ENCODE measurements at regions not wholly inside any gene's neighbourhood (a gene's known extent, or its start where the extent isn't known, plus 50 kb on each side); places are given as distances from the start of the nearest gene placed in this dataset.
"Not testable (repeated sequence)": the region's sequence is repeated elsewhere in the genome, so short reads cannot be mapped to it uniquely, and the experiment has no call there.

DNA sequence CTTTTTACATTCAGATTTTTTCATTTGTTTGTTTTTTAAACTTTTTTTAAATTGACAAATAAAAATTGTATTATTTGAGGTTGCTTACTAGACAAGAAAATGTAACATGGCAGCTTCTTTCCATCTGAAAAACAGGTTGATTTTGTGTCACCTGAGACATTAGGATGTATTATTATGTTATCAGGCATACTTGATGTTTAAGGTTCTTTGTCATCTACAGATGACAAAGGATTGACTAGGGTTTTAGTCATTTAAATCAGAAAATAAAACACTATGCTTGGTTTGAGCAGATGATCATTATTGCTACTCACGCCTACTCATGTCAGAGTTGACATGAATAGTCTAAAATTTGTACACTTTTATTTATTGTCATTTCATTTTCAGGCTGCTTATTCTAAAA is 1494.5 kb downstream of the SLITRK5 start:
- no peak for DNase-seq

DNA sequence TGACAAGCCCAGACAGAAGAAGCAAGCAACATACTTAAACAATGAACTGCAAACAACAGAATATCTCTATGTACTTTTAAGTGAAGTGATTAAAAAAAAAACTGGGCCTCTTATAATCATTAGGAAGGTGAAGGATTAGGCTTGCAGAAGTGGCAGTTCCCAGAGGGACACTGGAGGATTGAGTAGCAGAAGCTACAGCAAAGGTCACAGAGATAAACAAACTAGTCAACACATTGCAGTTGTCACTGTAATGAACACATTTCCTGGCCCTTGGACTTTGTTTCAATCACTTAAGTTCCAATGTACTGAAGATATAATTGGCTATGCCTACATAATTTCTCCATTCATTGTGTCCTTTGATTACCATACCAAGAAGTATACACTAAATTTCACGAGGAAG is 1498.8 kb downstream of the SLITRK5 start:
- no peak for DNase-seq

DNA sequence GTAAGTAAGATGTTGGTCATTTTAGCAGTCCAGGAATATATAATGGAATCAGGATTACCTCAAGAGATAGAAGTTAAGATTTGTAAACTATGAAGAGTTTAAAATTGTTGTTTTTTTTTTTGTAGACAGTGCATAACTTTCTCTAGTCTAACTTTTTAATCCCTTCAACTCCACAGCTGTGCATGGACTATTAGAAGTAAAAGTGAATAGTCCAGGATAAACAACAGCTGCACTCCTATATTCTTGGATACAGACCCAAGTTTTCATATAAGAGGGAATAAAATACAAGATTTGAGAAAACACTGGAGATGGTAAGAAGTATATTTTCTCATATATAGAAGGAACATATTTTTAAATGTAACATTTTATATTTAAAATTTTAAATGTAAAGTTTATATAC is 1509.9 kb downstream of the SLITRK5 start:
- DNase-seq, result no peak

DNA sequence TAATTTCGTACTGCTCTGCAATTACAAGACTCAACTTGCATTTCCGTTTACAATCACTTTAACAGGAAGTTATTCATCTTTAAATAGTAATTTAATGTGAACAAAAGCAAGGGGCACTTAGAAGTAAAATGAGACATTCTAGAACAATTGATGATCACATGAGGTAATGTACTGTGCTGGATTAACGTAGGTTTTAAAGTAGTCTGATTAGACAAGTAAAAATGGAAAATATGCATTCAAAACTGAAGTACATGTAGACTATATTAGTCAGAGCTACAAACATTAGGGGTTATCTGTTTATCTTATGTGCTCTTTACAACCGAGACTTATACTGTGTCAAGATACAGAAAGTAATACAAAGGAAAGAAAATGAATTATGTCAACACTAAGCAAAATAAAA is 1528.0 kb downstream of the SLITRK5 start:
- DNase-seq, result no peak

DNA sequence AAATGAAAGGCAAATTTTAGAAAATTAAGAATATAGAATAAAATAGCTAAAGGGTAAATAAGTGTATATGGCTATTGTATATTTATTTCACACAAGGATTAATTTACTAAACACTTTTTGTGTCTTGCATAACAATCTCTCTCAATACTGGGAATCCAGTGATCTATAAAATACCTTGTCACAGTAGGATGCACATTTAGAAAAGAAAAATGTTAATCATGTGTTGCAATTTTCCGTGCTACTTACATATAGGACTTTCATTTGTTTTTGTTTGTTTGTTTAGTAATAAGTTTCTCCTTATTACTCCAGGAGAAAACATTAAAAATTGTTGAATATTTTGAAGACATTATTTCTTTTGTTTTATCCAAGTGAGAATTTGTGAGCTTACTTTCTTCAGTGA is 1533.3 kb downstream of the SLITRK5 start:
- no peak for DNase-seq

DNA sequence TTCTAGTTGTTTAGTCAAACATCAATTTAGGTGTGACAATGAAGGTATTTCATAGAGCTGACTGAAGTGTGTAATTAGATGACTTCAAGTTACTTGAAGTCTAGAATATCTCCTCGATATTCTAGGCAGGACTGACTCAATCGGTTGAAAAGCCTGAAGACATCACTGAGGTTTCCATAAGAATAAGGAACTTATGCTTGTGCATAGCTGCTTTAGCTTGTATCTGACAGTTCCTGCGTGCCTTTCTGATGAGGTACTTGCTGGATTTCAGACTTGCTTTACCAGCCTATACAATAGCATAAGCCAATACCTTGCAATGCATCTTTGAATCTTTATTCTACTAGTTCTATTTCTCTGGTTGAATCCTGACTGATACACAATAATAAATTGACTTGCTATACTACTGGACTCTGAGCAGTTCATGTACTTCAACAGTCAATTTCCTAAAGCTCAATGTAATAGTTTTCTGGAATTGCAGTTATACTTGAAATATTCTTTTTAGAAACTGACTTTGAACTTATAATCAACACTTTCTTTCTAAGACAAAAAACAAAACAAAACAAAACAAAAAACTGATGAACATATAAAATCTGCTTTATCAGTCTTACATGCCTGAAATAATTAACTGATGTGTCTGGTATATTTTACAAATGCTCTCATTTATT is 1534.8 kb downstream of the SLITRK5 start:
- no peak for DNase-seq

DNA sequence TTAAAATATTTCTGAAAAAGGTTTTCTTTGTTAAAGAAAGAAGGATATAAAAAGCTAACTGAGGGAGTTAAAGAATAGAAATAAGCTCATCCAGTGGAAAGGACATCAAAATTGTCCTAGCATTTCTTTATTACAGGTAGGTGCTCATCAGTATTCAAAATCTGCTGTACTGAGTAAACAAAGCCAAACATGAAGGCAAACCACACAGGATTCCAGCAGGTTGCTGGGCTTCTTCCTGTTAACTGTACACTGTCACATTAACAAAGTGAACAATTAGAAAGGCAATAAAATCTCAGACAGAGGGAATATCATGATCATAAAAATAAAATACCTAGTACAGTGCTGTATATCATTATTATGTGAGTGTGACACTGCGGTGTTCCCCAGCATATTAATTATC is 1541.0 kb downstream of the SLITRK5 start:
- DNase-seq, result no peak

DNA sequence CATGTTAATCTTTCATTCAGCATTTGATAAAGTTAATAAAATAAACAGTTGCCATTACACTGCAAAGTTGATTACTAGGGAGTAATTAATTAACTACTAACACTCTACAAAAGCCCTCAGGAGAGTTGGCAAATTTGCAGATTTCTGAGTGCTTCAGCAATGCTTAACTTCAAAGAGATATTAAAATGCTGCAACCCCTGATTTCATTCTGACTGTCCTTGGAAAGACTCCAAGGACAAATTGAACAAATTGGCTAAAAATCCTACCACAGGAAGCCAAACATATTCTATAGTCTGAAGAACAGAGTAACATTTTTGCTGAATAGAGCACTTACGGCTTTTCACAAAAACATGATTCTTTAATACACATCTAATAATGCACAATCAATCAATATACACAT is 1543.0 kb downstream of the SLITRK5 start:
- no peak for DNase-seq

DNA sequence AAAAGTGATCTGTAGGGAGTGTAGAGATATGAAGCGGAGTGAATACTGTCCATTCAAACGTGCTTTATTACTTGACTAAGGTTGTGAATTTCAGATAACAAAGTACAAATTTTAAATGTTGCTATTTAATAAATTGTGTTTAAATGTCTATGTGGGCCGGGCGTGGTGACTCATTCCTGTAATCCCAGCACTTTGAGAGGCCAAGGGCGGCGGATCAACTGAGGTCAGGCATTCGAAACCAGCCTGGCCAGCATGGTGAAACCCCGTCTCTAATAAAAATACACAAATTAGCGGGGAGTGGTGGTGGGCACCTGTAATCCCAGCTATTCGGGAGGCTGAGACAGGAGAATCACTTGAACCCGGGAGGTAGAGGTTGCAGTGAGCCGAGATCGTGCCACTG is 1544.1 kb downstream of the SLITRK5 start:
- not testable (repeated sequence) for DNase-seq

DNA sequence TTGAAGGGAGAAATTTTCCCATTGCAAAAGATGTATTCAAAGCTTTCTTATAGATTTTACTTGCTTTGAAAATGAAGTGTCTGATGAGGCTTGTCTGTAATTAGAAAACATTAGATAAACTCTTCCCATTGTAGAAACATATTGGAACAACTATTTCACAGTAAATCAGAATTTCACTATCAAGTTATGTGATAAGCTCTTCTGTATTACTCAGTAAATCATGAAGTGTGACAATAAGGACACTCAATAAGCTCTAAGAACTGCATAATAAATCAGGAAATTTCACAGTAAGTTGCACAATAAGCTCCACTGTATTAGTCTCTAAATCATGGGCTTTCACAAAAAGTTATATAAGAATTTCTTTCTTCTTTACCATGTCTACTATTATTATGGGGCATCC is 1546.6 kb downstream of the SLITRK5 start:
- no peak for DNase-seq

DNA sequence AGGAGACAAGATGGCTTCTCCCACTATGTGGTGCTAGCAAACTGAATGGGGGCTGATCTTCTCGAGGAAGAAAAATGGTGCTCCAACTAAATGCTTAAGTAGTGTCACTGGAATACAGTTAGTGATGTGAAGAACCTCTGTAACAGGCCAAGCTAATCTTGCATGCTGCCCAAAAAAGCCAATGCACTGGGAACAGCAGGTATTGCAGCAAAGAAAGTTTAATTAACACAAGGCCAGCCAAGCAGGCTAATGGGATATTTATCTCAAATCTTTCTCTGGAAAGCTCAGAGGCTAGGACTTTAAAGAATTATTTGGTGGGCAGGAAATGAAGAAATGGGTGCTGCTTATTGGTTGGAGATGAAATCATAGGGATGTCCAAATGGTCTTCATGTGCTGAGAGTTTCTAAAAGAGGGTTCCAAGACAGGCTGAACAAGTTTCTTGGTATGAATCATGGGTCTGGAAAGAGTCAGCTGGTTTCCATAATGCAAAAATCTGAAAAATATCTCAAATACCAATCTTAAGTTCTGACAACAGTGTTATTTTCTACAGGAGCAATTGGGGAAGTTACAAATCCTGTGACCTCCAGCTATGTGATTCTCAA is 1550.5 kb downstream of the SLITRK5 start:
- DNase-seq, result no peak

DNA sequence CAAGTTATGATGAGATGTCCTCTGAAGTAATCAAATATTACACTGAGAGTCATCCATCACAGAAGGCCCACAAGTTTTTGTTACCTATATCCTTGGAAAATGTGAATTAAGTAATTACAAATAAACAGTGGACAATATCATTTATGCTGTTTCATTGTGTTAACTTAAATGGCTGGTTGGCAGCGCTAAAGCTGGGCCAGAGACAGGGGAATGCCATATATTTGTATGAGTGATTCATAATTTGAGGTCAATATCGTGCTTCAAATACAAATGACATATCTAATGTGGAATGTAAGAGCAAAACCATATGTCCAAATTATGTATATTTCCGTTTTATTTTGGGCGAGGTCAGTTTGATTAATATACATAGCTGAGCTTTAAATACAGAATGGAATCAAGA is 1556.2 kb downstream of the SLITRK5 start:
- DNase-seq, result no peak

DNA sequence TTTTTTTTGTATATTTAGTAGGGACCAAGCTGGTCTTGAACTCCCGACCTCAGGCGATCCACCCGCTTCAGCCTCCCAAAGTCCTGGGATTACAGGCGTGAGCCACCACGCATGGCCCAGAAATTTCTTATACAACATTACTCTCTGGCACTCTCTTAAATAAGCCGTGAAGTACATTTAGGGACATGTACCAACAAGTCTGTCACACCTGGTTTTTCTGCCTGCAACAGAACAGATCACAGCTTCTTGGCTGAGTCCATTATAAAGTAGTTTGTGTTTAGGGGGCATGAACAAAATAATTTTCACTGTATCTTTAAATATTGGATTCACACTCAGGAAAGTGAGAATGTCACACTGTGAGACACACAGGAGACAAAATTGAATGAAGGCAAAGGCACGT is 1567.3 kb downstream of the SLITRK5 start:
- no peak for DNase-seq

DNA sequence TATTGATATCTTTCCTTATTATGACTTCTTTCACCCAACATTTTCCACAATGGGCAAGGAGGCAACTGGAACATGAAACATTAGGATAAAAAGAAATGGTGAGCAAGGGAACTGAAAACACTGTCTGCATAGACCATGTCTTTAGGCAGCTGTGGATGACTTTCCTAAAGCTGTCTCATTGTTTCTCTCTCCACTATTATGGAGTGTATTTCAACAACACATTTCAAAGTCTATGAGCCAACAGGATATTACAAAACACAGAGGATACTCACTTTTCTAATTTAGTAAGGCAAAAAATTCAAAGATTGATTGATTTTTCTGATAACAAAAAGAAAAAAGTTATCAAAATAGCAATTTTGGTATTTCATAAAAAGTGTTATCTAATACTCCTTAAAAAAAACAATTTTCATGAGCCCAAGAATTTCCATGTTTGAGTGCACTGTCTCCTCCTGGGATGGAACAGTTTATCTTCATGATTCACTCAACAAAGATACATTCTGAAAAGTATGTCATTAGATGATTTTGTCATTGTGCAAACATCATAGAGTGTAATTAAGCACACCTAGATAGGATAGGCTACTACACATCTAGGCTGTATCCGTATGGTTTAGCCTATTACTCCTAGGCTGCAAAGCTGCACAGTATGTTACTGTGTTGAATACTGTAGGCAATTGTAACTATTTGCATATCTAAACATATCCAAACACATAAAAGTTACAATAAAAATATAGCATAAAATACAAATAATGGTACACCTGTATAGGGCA is 1568.4 kb downstream of the SLITRK5 start:
- no peak for DNase-seq

DNA sequence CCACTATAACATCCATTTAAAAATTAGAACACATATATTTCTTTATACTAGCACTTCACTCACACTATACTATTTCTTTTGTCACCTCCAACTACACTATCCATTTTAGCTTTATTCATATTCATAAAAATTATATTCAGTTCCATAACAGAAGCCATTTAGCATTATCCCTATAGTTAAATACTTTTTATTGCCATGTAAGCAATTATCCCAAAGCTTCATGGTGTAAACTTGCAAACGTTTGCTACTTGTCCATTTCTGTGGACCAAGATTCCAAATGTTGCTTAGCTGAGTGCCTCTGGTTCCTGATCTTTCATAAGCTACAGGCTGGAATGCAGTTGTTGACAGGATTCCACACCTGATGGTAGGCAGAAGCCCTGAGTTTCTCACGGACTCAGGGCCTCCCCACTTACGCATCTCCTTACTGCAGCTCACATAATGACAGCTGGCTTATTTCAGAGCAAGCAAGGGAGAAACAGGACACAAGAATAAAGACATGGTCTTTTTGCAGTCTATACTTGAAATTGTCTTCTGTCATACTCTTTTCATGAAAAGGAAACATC is 1584.8 kb downstream of the SLITRK5 start:
- DNase-seq, result no peak

DNA sequence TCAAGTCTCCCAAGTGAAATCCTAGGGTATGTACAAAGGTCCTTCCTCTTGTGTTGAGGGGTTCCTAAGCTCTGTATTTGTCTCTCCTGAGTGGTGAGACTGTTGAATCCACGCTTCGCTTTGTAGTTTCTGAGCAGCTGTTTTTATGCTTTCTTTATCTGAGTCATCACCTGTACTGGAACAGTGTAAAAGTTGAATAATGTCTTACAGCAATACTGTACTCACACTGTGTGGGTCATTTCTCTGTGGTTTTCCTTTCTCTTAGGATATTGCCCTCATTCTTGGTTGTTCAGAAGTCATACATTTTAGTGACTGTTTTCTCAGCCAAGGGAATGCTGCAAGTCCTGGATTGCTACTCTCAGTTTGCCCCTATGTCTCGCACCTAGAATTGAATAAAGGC is 1596.6 kb downstream of the SLITRK5 start:
- DNase-seq, result no peak

DNA sequence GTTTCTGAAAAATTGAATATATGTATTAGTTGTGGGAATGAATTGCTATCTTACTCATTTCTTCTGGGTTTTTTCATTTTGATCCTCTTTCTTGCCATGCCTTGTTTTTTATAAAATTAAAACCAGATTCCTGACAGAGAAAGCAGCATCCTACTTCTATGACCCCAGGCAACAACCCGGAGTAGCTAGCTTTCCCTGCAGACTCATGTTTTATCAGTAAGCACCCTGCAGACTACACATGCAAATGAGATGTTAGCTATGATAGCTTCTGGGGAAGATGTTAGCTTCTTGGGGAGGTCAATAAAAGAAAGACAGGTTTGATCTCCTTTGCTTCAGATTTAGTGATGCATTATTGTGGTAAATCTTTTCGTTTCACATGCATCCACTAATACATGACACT is 1598.6 kb downstream of the SLITRK5 start:
- DNase-seq, result no peak

DNA sequence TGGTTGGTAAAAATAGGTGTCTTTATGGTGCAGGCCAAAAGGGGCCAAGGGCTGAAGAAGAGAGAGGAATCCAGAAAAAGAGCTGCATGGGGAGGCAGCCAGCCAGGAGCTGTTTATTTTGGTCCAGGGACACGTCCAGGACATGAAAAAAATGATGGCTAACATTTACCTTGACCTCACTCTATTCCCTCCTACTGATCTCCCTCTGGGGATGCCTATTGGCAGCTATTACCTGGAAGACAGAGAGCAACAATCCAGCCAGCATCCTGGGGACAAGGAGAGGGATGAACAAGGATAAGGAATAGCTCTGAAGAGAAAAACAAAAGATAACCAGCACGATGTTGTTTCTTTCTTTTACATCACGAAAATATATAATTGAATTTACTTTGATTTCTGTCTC is 1599.6 kb downstream of the SLITRK5 start:
- no peak for DNase-seq

DNA sequence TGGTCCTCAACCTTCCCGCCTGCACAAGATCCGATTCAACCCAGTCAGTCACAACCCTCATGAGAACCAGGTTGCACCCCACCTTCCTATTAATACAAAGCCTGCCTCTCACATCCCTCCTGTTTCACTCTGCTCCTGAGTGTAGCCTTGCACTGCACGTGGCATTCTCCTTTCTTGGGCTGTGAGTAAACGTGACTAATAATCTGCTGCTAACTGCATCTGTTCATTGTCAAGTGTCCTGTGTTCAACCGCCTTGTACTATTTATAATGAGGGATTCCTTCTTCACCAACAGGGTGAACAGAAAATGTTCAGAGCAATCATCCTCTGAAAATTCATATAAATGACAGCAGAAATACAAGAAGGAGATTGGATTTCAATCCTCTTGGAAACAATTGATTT is 1608.2 kb downstream of the SLITRK5 start:
- DNase-seq, result no peak

DNA sequence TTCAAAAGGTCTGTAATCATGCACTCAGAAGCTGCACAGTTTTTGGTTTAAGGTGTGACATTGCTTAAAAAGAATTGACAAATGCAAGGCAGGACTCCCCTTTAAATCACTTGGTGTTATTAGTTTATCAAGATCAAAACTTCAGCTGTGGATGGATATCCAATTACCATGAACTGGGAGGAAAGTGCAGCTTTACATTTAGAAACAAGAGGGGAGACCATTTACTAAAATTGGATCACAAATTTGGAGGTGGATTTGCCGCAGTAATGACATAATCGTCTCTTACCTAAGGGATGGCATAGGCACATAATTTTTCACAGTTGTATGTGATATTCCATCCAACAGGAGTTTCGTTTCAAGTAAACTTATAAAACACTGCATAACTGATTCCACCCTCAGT is 1610.2 kb downstream of the SLITRK5 start:
- DNase-seq, result no peak

DNA sequence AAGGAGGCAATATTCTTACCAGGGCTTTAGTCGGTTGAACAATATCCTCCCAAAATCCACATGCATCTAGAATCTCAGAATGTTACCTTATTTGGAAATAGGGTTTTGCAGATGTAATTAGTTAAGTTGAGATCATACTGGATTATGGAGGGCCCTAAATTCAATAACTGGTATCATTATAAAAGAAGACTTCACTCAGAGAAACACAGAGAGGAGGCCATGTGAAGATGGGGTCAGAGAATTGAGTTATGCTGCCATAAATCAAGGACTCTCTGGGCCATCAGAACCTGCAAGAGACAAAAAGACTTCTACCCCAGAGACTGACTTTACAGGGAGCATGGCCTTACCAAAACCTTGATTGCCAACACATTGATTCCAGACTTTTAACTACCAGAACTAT is 1611.1 kb downstream of the SLITRK5 start:
- DNase-seq, result no peak

DNA sequence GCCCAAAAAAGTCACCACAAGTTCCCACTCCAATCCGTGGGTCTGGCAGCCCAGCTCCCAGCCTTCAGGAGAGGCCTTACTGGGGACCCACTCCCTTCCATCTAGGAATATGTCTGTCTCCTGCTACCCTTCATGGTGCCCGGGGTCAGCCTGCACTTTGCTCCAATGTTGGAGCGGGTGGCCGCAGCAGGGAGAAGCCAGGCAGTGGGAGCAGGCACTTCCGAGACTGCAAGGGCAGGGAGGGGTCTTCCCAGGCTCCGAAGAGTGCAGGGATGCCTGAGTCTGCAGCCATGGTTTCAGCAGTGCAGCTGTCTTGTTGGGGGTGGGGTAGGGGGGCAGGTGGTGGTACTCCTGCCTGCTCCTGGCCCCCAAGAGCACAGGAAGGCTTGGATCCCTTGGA is 1616.2 kb downstream of the SLITRK5 start:
- DNase-seq, result no peak
